T-cell (primary cell): ENCODE measurements at regions not wholly inside any gene's neighbourhood (a gene's known extent, or its start where the extent isn't known, plus 50 kb on each side); places are given as distances from the start of the nearest gene placed in this dataset.
"Not testable (repeated sequence)": the region's sequence is repeated elsewhere in the genome, so short reads cannot be mapped to it uniquely, and the experiment has no call there.

Experiments used
- ATAC-seq, 4 experiments: fragments of 200-7000 bp in 3 of 4; fragments of 150-1000 bp in 1 of 4; cut with Tn5 transposase; replicated peaks in 1 of 4; 1 replicate in 3 of 4; 2 replicates in 1 of 4; pipeline ENCODE4 v1.10.0; 2021; ENCODE audit warnings: moderate library complexity in 3 of 4, mild to moderate bottlenecking in 2 of 4, moderate number of reproducible peaks in 1 of 4
- CTCF ChIA-PET, 2 donors: fragments of 300-600 bp; sonication (Branson Sonifier 250); formaldehyde crosslinking; loops; one replicate each; lab custom pipeline; 2022; ENCODE audit warnings: antibody characterized with exemption in 2 of 2; lab: Charles Lee
- POLR2A ChIA-PET, 2 donors: fragments of 300-600 bp; sonication (Branson Sonifier 250); formaldehyde crosslinking; loops; one replicate each; lab custom pipeline; 2022; ENCODE audit warnings: antibody characterized with exemption in 2 of 2; lab: Charles Lee
- DNase-seq, 35 experiments: peaks; one replicate each; pipeline versions ENCODE4 v3.0.0 to v3.0.0-alpha.2; 2013 to 2023
- H3K27ac ChIP-seq: one replicate; pipeline ENCODE4 v1.5.1; 2013; ENCODE audit warnings: low read length
- H3K27me3 ChIP-seq, 2 experiments: replicated peaks in 1 of 2; 1 replicate in 1 of 2; 2 replicates in 1 of 2; pipeline versions ENCODE4 v1.6.1 to v1.7.0; 2013; ENCODE audit warnings: low read length in 1 of 2, mixed read lengths in 1 of 2; ENCODE audit not compliant: control insufficient read depth in 2 of 2, insufficient read depth in 2 of 2; ENCODE audit errors: extremely low read depth in 1 of 2
- H3K36me3 ChIP-seq, 2 donors: 1 replicate in 1 of 2; 2 replicates in 1 of 2; pipeline versions ENCODE4 v1.6.1 to v1.7.0; 2013; ENCODE audit warnings: low read length in 1 of 2; ENCODE audit not compliant: control insufficient read depth in 2 of 2, insufficient read depth in 1 of 2; ENCODE audit errors: extremely low read depth in 1 of 2
- H3K4me1 ChIP-seq, 2 experiments: 1 replicate in 1 of 2; 2 replicates in 1 of 2; pipeline versions ENCODE4 v1.6.1 to v1.7.0; 2013; ENCODE audit warnings: low read length in 2 of 2, mixed read lengths in 1 of 2; ENCODE audit not compliant: insufficient read depth in 2 of 2, control insufficient read depth in 1 of 2; ENCODE audit errors: extremely low read depth in 1 of 2
- H3K4me3 ChIP-seq, 2 donors: 1 replicate in 1 of 2; 2 replicates in 1 of 2; pipeline versions ENCODE4 v1.5.1 to v1.7.0; 2013; ENCODE audit warnings: mild to moderate bottlenecking in 2 of 2, low read length in 1 of 2, moderate library complexity in 1 of 2; ENCODE audit not compliant: control insufficient read depth in 1 of 2; ENCODE audit errors: extremely low read depth in 1 of 2
- H3K9me3 ChIP-seq: 2 replicates; pipeline ENCODE4 v1.7.0; 2013
- H3K27ac Mint-ChIP-seq, 2 donors: one replicate each; pipeline ENCODE4 v1.8.0; 2020 to 2021; ENCODE audit warnings: mild to moderate bottlenecking in 2 of 2, mixed read lengths in 2 of 2
- H3K27me3 Mint-ChIP-seq, 2 donors: one replicate each; pipeline ENCODE4 v1.8.0; 2021 to 2022; ENCODE audit warnings: mixed read lengths in 2 of 2
- H3K36me3 Mint-ChIP-seq: one replicate; pipeline ENCODE4 v1.8.0; 2021; ENCODE audit warnings: mixed read lengths
- H3K4me1 Mint-ChIP-seq, 3 donors: one replicate each; pipeline ENCODE4 v1.8.0; 2020 to 2022; ENCODE audit warnings: mixed read lengths in 3 of 3, mild to moderate bottlenecking in 1 of 3
- H3K4me3 Mint-ChIP-seq, 3 donors: one replicate each; pipeline ENCODE4 v1.8.0; 2020 to 2022; ENCODE audit warnings: mild to moderate bottlenecking in 3 of 3, mixed read lengths in 3 of 3, moderate library complexity in 3 of 3
- H3K9me3 Mint-ChIP-seq, 3 donors: one replicate each; pipeline ENCODE4 v1.8.0; 2020 to 2022; ENCODE audit warnings: mixed read lengths in 3 of 3
- WGBS: methylation state at CpG from one replicate; pipeline ENCODE4 v1.1.5; 2013; ENCODE audit warnings: missing lambda C conversion rate; ENCODE audit not compliant: insufficient coverage; 5-methylcytosine and 5-hydroxymethylcytosine counted together

- H3K27ac ChIP-seq, H3K9me3 ChIP-seq, H3K4me1 ChIP-seq, H3K4me3 Mint-ChIP-seq, H3K4me1 Mint-ChIP-seq, POLR2A ChIA-PET, ATAC-seq, H3K27me3 ChIP-seq, H3K36me3 ChIP-seq, H3K27ac Mint-ChIP-seq, DNase-seq, H3K9me3 Mint-ChIP-seq, H3K36me3 Mint-ChIP-seq, H3K4me3 ChIP-seq, H3K27me3 Mint-ChIP-seq: not testable (repeated sequence)
- CTCF ChIA-PET: interaction anchor here (0.5 to 5.0 kb wide), 4 partner anchors 11 to 343 kb away, joined by 3 to 25 read pairs (median 10); no protein-coding TSS in a partner anchor
- no CpG with 5 or more reads among the region's 6 CpGs for WGBS
Measured at GRCh38 chr3:5054579-5054978, 67.5 kb upstream of the ARL8B start.

DNA sequence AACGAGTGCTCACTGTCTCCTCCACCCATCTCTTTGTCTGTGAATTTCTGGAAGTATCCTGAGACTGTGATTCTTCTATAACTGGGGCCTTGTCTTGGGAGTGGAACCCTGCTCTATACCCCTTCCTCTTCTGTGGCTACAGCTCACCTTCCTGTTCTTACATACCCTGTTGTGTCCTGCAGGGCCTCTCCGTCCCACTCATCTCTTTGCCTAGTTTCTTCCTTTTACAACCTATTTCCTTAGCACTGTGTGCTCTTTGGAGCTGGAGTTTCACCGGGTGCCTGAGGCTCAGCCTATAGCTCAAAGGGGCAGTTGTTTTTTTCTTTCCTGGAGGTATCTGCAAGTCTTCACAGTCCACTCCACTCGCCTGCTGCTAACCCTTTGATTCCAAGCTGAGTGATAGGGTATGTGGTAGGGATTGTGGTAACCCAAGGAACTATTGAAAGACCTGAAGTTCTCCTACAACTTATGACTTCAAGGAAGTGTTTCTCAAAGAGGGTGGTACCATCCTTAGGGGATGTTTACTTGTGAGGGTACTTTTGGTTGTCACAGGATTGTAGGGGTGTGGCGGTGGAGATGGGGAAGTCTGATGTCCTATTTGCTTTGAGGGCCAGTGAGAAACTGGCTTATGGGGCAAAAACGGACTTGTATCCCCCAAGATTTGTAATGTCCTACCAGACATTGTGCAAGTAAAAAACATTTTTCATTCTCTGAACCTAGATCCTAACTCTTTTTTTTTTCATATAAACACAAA, 66.6 kb upstream of the ARL8B start:
- Mint-ChIP-seq H3K9me3 (no peaks in the 10 kb centered on the region), H3K27ac (peak overlapping the region in 1 of 2 donors; percentile 4), H3K27me3 (peaks cover 0 to 2% of the 10 kb centered on the region in 2 donors), H3K4me1 (peaks cover 0 to 8% (median 5%) of the 10 kb centered on the region in 3 donors), H3K36me3 (no peaks in the 10 kb centered on the region), H3K4me3 (no peak overlapping the region)
- ChIA-PET POLR2A (no interaction called here), CTCF (interaction anchor here (0.8 to 5.0 kb wide), 7 partner anchors 12 to 344 kb away, joined by 3 to 25 read pairs (median 3); no protein-coding TSS in a partner anchor)
- Histone ChIP-seq H3K9me3 (no peaks in the 10 kb centered on the region), H3K27ac (no peak overlapping the region), H3K4me3 (no peak overlapping the region), H3K27me3 (no peaks in the 10 kb centered on the region), H3K4me1 (no peaks in the 10 kb centered on the region), H3K36me3 (no peaks in the 10 kb centered on the region)
- ATAC-seq (no peak), DNase-seq (no peak)
- WGBS: 68% methylated on average over 2 of the region's 6 CpGs

- Mint-ChIP-seq H3K36me3 (no peaks in the 10 kb centered on the region), H3K27me3 (peaks cover 0 to 2% of the 10 kb centered on the region in 2 donors), H3K27ac (no peak overlapping the region), H3K4me1 (peaks cover 0 to 8% (median 5%) of the 10 kb centered on the region in 3 donors), H3K4me3 (no peak overlapping the region), H3K9me3 (no peaks in the 10 kb centered on the region)
- Histone ChIP-seq H3K9me3 (no peaks in the 10 kb centered on the region), H3K4me1 (no peaks in the 10 kb centered on the region), H3K27ac (no peak overlapping the region), H3K4me3 (no peak overlapping the region), H3K27me3 (no peaks in the 10 kb centered on the region), H3K36me3 (no peaks in the 10 kb centered on the region)
- no peak for ATAC-seq
- ChIA-PET CTCF (interaction anchor here (0.6 to 5.0 kb wide), 7 partner anchors 12 to 345 kb away, joined by 3 to 25 read pairs (median 3); no protein-coding TSS in a partner anchor), POLR2A (no interaction called here)
- DNase-seq: no peak
- 100% methylated on average over 2 of the region's 3 CpGs for WGBS
Measured at GRCh38 chr3:5056111-5056391, 66.0 kb upstream of the ARL8B start.

DNA sequence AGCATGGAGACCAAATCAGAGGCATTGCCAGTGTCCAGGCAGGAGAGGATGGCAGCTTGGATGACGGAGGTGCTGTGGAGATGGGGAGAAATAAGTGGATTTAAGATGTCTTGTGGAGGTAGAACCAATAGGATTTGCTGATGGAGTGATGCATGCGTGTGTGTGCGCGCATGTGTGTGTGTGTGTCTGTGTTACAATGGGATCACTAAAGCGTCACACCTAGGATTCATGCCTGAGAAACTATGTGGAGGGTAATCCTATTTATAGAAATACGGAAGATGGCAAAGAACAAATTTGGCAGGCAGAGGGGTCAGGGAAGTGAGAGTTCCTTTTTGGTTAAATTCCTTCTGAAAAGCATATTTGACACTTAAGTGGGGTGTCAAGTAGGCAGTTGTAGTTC, 64.8 kb upstream of the ARL8B start:
- H3K27me3 ChIP-seq: no peaks in the 10 kb centered on the region
- Mint-ChIP-seq H3K27ac (no peak overlapping the region), H3K4me1 (peaks cover 0 to 8% (median 5%) of the 10 kb centered on the region in 3 donors), H3K9me3 (no peaks in the 10 kb centered on the region), H3K36me3 (no peaks in the 10 kb centered on the region), H3K4me3 (no peak overlapping the region), H3K27me3 (peaks cover 2 to 4% of the 10 kb centered on the region in 2 donors)
- DNase-seq (no peak), ATAC-seq (no peak)
- H3K4me3 ChIP-seq: no peak overlapping the region
- H3K27ac ChIP-seq: no peak overlapping the region
- no peaks in the 10 kb centered on the region for H3K36me3 ChIP-seq
- ChIA-PET CTCF (interaction anchor here (0.6 to 4.4 kb wide), 18 partner anchors 14 to 707 kb away, joined by 3 to 129 read pairs (median 3); partner anchors contain the start of gene BHLHE40 (in 1 of the 2)), POLR2A (no interaction called here)
- 90% methylated on average over 6 of the region's 6 CpGs for WGBS
- H3K9me3 ChIP-seq: no peaks in the 10 kb centered on the region
- H3K4me1 ChIP-seq: no peaks in the 10 kb centered on the region

- ATAC-seq (peak; percentile 88 to 93 (median 92)), DNase-seq (peak; percentile 29 to 87 (median 66))
- WGBS: 100% methylated on average over 2 of the region's 7 CpGs
- H3K27me3 Mint-ChIP-seq: peaks cover 2 to 6% of the 10 kb centered on the region in 2 donors
- Histone ChIP-seq H3K27me3 (peaks cover 0 to under 1% of the 10 kb centered on the region in 2 experiments), H3K4me3 (no peak overlapping the region), H3K4me1 (no peaks in the 10 kb centered on the region), H3K9me3 (no peaks in the 10 kb centered on the region), H3K27ac (no peak overlapping the region), H3K36me3 (no peaks in the 10 kb centered on the region)
- no peak overlapping the region for H3K4me3 Mint-ChIP-seq
- H3K27ac Mint-ChIP-seq: no peak overlapping the region
- no peaks in the 10 kb centered on the region for H3K9me3 Mint-ChIP-seq
- H3K4me1 Mint-ChIP-seq: peaks cover 0 to 8% (median 5%) of the 10 kb centered on the region in 3 donors
- ChIA-PET POLR2A (no interaction called here), CTCF (interaction anchor here (0.6 to 4.4 kb wide), 18 partner anchors 14 to 707 kb away, joined by 3 to 129 read pairs (median 3); partner anchors contain the start of gene BHLHE40 (in 1 of the 2))
- no peaks in the 10 kb centered on the region for H3K36me3 Mint-ChIP-seq
Measured at GRCh38 chr3:5057857-5058324, 64.2 kb upstream of the ARL8B start.

- POLR2A ChIA-PET: no interaction called here
Measured at GRCh38 chr3:5058471-5058951, 63.6 kb upstream of the ARL8B start.

More at GRCh38 chr3:5058471-5058951, 63.6 kb upstream of the ARL8B start:
- H3K27me3 Mint-ChIP-seq: peaks cover 2 to 6% of the 10 kb centered on the region in 2 donors
- H3K36me3 ChIP-seq: no peaks in the 10 kb centered on the region
- no peaks in the 10 kb centered on the region for H3K9me3 Mint-ChIP-seq
- H3K9me3 ChIP-seq: no peaks in the 10 kb centered on the region
- CTCF ChIA-PET: interaction anchor here (0.6 to 4.4 kb wide), 9 partner anchors 20 to 348 kb away, joined by 3 to 129 read pairs (median 5); no protein-coding TSS in a partner anchor
- H3K4me1 ChIP-seq: no peaks in the 10 kb centered on the region
- no peak overlapping the region for H3K4me3 Mint-ChIP-seq
- no peak overlapping the region for H3K27ac ChIP-seq
- no peak for ATAC-seq
- H3K36me3 Mint-ChIP-seq: no peaks in the 10 kb centered on the region
- DNase-seq: no peak
- no peak overlapping the region for H3K27ac Mint-ChIP-seq
- H3K4me1 Mint-ChIP-seq: peaks cover 0 to 8% (median 5%) of the 10 kb centered on the region in 3 donors
- no peak overlapping the region for H3K4me3 ChIP-seq
- peaks cover 0 to 7% of the 10 kb centered on the region in 2 experiments for H3K27me3 ChIP-seq
